Thyroid gland (tissue), 4 donors: ENCODE measurements at regions not wholly inside any gene's neighbourhood (a gene's known extent, or its start where the extent isn't known, plus 50 kb on each side); places are given as distances from the start of the nearest gene placed in this dataset.

Experiments used
- CTCF ChIP-seq, 6 experiments: fragments of 200-600 bp in 3 of 6; fragments of 450-650 bp in 3 of 6; sonication (generic) in 3 of 6; IDR thresholded peaks; one replicate each; pipeline ENCODE4 v1.5.1; 2016 to 2019; ENCODE audit warnings: antibody characterized with exemption in 6 of 6, mild to moderate bottlenecking in 2 of 6, inconsistent platforms in 1 of 6, moderate library complexity in 1 of 6
- POLR2A ChIP-seq, 2 donors: fragments of 450-650 bp; IDR thresholded peaks; one replicate each; pipeline ENCODE4 v1.6.1; 2017; ENCODE audit warnings: antibody characterized with exemption in 2 of 2, mild to moderate bottlenecking in 2 of 2, moderate library complexity in 1 of 2

DNA sequence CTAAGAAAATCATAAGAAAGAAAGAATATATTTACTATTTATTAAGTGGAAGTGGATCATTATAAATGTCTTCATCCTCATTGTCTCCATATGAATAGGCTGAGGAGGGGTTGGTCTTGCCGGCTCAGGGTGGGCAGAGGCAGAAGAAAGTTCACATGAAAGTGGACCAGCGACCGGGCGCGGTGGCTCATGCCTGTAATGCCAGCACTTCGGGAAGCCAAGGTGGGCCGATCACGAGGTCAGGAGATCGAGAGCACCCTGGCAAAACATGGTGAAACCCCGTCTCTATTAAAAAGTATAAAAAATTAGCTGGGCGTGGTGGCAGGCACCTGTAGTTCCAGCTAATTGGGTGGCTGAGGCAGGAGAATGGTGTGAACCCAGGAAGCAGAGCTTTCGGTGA lies 1145.4 kb downstream of the STIM2 start:
- TF ChIP-seq CTCF (IDR thresholded peaks at IDR 0.05) (no peak), POLR2A (IDR thresholded peaks at IDR 0.05) (no peak)
